ENCODE measurements at regions not wholly inside any gene's neighbourhood (a gene's known extent, or its start where the extent isn't known, plus 50 kb on each side); places are given as distances from the start of the nearest gene placed in this dataset.

- TF ChIP-seq EP300 (IDR thresholded peaks at IDR 0.05) (no peak), CTCF (IDR thresholded peaks at IDR 0.05) (no peak)
Measured at GRCh38 chr14:25803386-25804018, 753.6 kb upstream of the STXBP6 start.

Measured in esophagus muscularis mucosa (tissue), 3 donors.